NB4 (cell line): ENCODE measurements at regions not wholly inside any gene's neighbourhood (a gene's known extent, or its start where the extent isn't known, plus 50 kb on each side); places are given as distances from the start of the nearest gene placed in this dataset.

Source experiments
- POLR2A ChIP-seq: IDR thresholded peaks from 2 replicates; pipeline ENCODE4 v1.6.1; 2011; ENCODE audit warnings: mild to moderate bottlenecking; ENCODE audit not compliant: insufficient read length; ENCODE audit errors: extremely low read depth
- TF ChIP-seq, protein P1 (sequence below): IDR thresholded peaks from one replicate; pipeline ENCODE4 v1.5.1; 2012; ENCODE audit warnings: low read depth, low read length

GRCh38 chr13:85009447-85009846 is 789.8 kb downstream of the SLITRK6 start:
- TF ChIP-seq, protein P1, sequence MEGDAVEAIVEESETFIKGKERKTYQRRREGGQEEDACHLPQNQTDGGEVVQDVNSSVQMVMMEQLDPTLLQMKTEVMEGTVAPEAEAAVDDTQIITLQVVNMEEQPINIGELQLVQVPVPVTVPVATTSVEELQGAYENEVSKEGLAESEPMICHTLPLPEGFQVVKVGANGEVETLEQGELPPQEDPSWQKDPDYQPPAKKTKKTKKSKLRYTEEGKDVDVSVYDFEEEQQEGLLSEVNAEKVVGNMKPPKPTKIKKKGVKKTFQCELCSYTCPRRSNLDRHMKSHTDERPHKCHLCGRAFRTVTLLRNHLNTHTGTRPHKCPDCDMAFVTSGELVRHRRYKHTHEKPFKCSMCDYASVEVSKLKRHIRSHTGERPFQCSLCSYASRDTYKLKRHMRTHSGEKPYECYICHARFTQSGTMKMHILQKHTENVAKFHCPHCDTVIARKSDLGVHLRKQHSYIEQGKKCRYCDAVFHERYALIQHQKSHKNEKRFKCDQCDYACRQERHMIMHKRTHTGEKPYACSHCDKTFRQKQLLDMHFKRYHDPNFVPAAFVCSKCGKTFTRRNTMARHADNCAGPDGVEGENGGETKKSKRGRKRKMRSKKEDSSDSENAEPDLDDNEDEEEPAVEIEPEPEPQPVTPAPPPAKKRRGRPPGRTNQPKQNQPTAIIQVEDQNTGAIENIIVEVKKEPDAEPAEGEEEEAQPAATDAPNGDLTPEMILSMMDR, result no peak
- TF ChIP-seq POLR2A, result no peak
